Fibroblast of skin of left biceps (primary cell): ENCODE measurements at regions not wholly inside any gene's neighbourhood (a gene's known extent, or its start where the extent isn't known, plus 50 kb on each side); places are given as distances from the start of the nearest gene placed in this dataset.
"Not testable (repeated sequence)": the region's sequence is repeated elsewhere in the genome, so short reads cannot be mapped to it uniquely, and the experiment has no call there.

Source experiments
- DNase-seq, 2 experiments: peaks; one replicate each; pipeline ENCODE4 v3.0.0-alpha.2; 2013; ENCODE audit warnings: low read depth in 2 of 2

GRCh38 chr5:100249211-100249883 is 285.8 kb upstream of the FAM174A start:
- DNase-seq, result no peak

DNA sequence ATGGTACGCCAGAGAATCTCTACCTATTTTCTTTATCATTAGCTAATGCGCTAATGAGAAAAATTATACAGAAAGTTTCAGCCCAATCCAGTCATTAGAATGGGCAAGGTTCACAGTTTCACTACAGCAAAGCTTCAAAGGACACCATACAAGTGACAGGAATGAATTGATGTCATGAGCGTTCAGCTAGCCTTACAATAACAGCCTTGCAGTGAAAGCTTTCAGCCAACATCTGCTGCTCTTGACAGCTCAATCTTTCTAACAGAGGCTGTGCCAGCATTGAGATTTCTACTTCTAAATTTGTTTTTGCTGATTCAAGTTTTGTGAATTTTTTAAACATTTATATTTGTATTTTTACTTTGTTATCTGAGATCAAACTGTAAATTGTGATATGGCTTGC is 302.4 kb upstream of the FAM174A start:
- no peak for DNase-seq

DNA sequence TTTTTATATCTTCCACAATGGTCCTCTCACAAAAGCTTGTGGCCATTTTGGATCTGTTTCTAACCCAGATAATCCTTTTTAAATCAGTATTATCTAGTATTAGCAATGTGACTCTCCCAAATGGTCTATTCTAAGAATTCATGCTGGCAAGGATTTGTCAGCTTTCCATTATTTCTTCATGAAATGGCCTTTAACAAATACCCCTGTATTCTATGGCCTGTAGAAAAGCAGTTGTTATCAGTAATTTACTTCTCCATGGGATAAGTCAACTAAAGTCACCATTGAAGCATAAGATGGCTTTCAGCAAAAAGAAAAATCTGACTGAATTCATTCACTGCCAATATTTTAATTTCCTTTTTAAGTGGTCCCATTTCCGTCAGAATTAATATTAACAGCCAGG is 346.4 kb upstream of the FAM174A start:
- no peak for DNase-seq

DNA sequence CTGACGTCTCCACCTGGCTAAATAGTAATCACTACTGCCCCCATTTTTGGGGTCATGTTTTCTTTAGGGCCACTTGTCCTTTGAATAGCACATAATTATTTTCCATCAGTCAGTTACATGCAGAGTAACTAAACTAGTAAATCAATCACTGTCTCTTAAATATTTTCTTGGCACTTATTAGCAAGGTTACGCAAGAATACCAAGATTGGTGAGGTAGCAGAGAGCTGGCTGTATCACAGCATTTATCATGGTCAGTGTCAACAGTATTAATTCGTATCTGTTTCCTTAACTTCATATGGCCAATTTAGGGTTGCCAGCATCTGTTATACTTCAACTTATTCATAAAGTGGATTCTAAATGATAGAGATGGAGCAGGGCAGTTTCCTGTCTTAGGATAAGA is 346.8 kb upstream of the FAM174A start:
- DNase-seq, result no peak

GRCh38 chr5:100186181-100186580 is 349.0 kb upstream of the FAM174A start:
- no peak for DNase-seq

GRCh38 chr5:100182402-100182801 is 352.8 kb upstream of the FAM174A start:
- no peak for DNase-seq

DNA sequence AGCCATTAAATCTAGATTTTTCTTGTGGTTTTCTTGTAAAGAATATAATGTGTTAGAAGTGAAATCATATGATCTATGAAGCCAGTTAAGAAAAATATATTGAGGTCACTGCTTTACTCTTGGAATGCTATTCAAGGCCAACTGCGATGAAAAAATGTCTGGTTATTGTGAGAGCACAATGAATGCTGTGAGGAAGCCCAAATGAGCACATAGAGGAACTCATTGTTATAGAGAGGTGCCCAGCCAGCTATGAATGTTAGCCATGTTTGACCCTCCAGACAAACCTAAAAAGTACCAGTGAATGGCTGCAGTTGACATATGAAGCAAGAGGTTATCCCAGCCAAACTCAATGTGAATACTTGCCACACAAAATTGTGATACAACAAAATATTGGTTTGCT is 359.8 kb upstream of the FAM174A start:
- DNase-seq, result no peak

GRCh38 chr5:100165309-100165708 is 369.9 kb upstream of the FAM174A start:
- DNase-seq, result no peak

DNA sequence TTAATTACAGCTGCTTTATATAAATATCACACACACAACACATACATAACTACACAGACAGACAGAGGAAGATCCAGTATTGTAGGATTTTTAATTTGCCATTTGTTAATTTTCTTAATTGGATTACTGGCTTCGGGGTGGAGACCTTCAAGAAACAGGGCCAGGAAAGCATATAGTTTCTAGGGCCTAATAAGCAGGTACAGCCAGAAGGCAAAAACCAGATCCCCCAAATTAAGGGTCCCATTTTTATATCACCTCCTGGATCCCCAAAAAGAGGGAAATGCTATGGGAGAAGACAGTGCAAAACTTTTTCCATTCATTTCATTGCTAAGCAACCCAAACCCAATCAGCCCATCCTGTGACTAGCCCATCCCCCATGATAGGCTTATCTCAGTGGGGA is 373.3 kb upstream of the FAM174A start:
- no peak for DNase-seq

DNA sequence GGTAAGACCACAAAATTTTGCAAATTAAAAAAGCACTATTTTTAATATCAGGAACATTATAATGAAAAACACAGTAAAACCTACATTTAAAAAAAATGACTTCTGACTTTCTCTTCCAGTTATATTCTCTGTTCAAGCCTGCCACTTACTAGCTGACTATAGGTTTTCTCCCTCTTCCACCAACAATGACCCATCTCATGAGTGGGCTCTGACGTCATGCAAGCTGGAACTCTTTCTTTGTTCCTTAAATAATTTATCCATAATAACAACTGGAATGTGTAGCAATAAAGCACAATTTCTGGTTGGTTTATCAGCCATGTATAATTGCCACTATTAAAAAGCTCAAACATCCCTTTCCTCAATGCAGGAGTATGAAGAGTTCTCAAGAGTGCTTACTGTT is 378.1 kb upstream of the FAM174A start:
- DNase-seq, result no peak

DNA sequence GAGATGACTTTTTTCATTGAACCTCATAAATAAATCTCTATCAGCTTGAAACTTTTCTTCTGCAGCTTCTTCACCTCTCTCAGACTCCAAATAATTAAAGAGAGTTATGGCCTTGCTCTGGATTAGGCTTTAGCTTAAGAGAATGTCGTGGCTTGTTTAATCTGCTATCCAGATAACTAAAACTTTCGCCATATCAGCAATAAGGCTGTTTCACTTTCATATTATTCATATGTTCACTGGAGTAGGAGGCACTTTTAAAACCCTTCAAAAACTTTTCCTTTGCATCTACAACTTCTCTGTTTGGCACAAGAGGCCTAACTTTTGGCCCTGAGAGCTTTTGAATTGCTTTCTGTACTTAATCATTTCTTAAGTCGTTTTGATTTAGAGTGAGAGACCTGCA is 386.9 kb upstream of the FAM174A start:
- no peak for DNase-seq

DNA sequence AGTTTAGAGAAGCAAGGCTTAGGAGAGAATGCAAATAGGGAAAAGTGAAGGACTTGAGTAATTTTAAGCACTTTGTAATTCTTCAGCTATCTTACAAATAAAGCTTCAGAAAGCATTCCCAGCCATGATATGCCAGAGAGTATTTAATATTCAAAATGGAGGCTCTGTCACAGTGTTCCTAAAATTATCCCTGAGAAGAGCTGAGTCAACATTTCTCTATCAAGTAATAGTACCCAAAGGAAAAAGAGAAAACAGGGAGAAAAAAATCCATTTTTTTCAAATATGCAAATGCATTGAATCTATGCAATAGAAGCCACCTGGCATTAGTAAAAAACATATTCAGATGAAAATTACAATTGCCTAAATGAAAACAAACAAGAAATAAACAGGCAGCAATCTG is 392.6 kb upstream of the FAM174A start:
- no peak for DNase-seq

DNA sequence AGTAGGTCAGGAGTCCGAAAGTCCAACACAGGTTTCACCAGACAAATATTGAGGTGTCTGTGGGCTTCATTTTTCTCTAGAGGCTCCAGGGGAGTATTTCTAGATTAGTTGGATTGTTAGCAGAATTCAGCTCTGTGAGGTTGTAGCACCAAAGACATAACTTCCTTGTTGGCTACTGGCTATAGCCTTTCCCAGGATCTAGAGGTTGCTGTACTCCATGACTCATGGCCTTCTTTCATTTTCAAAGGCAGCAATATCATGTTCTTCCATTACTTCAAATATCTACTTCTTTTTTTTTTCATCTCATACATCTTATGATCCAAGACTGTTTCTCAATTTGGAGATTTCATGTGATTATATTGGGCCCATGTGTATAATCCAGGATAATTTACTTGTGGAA is 404.0 kb upstream of the FAM174A start:
- DNase-seq, result no peak

GRCh38 chr5:100130307-100130706 is 404.9 kb upstream of the FAM174A start:
- no peak for DNase-seq

- no peak for DNase-seq
Observed at GRCh38 chr5:100119903-100120302, 415.3 kb upstream of the FAM174A start.

- no peak for DNase-seq
Observed at GRCh38 chr5:100110497-100110896, 424.7 kb upstream of the FAM174A start.

DNA sequence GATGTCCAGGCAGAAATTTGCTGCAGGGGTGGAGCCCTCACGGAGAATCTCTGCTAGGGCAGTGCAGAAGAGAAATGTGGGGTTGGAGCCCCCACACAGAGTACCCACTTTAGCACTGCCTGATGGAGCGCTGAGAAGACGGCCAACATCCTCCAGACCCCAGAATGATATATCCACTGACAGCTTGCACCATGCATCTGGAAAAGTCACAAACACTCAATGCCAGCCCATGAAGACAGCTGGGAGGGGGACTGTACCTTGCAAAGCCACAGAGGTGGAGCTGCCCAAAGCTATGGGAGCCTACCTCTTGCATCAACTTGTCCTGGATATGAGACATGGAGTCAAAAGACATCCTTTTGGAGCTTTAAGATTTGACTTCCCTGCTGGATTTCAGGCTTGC is 426.3 kb upstream of the FAM174A start:
- DNase-seq, result no peak

GRCh38 chr5:100103592-100104119 is 431.5 kb upstream of the FAM174A start:
- not testable (repeated sequence) for DNase-seq

DNA sequence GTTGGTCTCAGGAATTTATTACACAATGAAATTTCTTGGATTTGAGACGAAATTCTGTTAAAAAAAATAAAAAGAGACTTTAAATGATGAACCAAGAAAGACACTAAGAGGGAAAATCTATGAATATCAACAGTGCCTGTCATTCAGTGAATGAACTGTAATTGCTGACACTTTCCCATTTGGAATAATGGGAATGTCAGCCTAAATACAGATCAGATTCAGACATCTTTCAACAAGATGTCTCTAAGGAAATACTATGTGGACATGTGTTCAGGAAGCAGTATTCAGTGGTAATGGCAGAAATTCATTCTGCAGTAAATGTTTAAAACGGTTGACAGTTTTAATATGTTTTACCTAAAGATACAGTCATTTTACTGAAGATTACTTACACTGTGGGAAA is 433.7 kb upstream of the FAM174A start:
- DNase-seq, result not testable (repeated sequence)

DNA sequence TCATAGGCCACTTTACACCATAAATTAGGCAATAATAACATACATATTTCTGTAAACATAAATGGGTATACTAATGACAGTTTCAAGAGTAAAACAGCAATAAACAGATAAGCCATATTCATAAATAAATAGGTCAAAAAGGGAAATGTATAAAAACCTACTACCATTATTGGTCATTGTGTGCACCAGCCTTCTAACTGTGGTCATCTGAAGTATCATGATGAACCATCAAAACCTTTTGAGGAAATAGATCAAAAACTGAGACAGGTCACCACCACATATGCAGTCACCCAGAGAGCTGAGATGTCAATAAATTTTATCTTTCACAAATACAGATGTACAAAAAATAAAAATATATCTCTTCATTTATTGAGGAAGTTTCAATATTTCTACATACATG is 438.8 kb upstream of the FAM174A start:
- not testable (repeated sequence) for DNase-seq

DNA sequence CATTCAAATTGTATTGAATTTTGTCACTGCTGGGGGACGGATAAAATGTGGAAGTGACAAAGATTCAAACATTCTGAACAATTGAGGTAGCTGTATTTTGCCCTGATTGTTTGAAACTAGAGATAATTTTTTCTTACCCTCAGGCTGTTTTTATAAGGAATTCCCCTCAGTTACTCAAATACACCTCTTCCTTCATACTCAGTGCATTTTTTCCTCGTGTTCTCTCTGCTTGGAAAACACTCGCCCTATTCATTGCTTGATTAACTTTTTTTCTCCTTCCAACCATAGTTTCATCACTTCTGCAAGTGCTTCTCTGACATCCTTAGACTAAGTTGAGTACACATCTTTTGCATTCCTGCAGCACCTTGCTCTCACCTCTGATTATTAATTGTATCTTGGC is 454.5 kb upstream of the FAM174A start:
- DNase-seq, result not testable (repeated sequence)

- not testable (repeated sequence) for DNase-seq
Observed at GRCh38 chr5:100079163-100079562, 456.0 kb upstream of the FAM174A start.

GRCh38 chr5:100066020-100066419 is 469.2 kb upstream of the FAM174A start:
- DNase-seq, result not testable (repeated sequence)

DNA sequence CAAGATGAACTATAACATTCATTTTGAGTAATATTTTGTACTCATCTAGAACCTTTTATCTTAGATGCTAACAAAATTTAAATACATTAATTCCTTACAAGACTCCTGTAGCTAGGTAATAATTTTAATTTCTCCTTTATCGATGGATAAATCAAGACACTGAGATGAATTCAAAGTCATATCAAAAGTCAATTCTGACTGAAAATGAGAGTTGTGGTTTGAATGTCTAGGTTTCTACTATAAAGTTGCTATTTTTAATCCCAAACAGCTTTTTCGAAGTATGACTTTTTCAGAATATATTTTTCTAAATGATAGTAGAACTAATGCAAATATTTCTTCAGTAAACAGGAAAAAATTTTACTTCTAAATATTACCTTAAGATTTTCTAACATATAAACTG is 491.7 kb upstream of the FAM174A start:
- DNase-seq, result no peak
